GM18873 (cell line): ENCODE measurements at regions not wholly inside any gene's neighbourhood (a gene's known extent, or its start where the extent isn't known, plus 50 kb on each side); places are given as distances from the start of the nearest gene placed in this dataset.

Experiments used
- ATAC-seq: cut with Tn5 transposase; IDR thresholded peaks from one replicate; pipeline ENCODE4 v1.9.1; 2021; ENCODE audit warnings: mild to moderate bottlenecking, moderate library complexity, moderate number of reproducible peaks; ENCODE audit not compliant: unreplicated experiment, low FRiP score

DNA sequence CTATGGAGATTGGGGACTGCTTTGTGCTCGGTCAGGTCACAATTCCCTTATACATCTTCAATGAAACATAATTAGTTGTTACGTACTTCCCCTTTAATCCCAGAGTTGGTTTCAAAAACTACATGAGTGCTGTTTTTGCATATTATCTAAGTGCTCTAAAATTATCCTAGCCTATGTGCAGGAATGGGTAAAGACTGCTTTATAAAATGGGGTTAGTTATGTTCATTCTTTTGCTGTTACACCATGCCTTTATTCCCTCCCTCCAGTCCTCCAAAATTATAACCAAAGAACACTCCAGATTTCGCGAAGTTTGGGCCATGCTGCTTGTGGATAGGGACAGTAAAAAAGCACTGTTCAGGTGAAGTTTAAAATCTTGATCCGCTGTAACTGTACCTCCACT lies 173.9 kb upstream of the SNX7 start:
- ATAC-seq, result no peak

GRCh38 chr1:98482611-98483010 lies 178.9 kb upstream of the SNX7 start:
- no peak for ATAC-seq

DNA sequence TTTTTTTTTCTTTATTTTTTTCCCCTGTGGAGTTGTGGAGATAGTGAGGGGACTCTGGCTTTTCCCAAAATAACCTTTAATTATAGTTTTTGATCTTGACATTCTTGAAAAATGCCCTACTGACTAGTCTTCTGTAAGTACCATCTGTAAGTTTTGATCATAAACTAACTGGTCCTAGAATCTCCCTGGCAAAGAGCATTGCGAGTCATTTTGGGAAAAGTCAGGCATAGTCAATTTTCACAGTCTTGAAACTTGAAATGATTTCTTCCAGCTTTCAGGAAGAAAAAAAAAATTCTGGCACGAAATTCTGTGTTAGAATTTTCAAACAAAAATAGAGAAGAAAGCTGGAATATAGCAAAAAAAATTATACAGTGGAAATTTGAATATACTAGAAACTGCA lies 181.2 kb upstream of the SNX7 start:
- no peak for ATAC-seq

DNA sequence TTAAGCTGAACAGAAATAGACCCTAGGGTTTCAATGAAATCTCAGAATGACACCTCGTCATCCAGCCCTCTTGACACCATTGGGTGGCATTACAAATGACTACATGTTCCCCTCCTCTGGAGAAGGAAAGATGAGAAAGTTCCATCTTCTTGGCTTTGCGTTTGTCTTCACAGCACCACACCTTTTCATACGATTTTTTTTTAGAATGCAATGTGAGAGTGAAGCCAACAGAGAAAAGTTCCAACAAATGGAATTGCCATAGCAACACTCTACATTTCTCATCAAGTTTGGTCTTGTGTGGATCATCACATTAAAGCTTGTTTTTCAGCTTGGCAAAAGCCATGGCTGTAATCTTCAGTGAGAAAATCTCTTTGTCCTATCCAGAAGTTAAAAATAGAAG lies 183.4 kb upstream of the SNX7 start:
- no peak for ATAC-seq

GRCh38 chr1:98472878-98473277 lies 188.6 kb upstream of the SNX7 start:
- ATAC-seq, result no peak

- ATAC-seq, result no peak
These were observed 189.9 kb upstream of the SNX7 start for GRCh38 chr1:98471633-98472032.

DNA sequence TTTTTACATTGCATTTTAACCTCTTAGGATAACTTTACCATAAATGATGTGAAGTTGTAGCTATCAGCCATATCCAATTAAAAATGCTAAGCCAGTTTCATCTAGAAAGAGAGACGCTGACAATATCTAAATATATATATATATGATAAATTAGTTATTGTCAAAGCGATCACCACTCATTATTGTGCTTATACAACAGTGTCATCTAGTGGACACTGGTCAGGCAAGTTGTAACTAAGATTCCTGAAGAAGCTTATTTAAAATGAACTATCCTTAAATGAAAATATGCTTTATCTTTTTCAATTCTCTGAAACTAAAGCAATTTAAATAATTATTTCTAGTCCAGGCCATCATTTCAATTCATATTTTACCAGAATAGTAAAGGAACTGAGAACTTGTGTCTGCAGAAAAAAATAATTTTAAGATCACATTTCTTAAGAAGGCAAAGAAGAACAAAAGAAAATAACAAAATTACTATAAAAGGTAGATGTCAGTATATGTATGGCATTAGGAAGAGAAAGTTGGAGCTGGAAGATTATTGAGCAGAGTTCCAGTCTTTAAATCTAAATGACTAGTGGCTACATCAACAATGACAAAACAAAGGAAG lies 193.3 kb upstream of the SNX7 start:
- no peak for ATAC-seq

GRCh38 chr1:98467586-98467985 lies 193.9 kb upstream of the SNX7 start:
- no peak for ATAC-seq

DNA sequence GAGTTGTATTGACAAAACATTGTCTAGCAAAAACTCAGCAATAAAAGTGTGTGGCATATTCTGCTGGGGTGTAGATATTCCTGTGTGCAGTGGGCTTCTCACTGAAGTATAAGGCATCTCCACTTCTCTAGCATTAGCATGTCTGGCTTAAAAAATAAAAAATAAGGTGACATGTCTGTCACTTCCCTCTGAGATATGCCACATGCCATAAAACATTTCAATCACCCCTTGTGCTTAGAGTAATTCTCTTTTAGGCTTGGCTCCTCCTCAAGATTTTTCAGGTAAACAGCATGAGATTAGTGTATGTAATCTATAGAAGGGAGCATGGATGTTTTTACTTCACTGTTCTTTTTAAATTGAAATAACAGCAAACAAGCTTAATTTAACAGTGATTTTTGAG lies 194.4 kb upstream of the SNX7 start:
- ATAC-seq, result no peak

DNA sequence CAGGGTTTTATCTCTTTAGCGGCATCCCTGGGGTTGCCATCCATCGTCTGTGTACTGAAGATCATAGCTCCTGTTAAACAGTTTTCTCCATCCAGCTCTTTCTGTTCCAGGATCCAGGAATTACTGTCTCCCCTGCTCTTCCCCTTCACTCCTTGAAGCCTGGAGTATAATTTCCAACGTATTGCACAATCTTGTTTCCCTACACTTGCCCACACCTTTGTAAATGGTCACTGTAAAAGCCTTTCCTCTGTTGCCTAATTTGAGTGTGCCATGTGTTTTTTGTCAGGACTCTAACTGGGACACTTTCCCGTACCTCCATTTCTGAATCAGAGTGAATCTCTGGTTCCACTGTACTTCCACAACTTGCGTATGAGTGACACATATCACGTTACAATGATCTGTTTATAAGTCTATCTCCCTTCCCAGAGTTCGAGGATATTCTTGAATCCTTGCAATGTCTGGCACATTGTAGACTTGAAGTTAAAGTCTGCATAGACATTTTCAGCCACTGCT lies 199.6 kb upstream of the SNX7 start:
- no peak for ATAC-seq

DNA sequence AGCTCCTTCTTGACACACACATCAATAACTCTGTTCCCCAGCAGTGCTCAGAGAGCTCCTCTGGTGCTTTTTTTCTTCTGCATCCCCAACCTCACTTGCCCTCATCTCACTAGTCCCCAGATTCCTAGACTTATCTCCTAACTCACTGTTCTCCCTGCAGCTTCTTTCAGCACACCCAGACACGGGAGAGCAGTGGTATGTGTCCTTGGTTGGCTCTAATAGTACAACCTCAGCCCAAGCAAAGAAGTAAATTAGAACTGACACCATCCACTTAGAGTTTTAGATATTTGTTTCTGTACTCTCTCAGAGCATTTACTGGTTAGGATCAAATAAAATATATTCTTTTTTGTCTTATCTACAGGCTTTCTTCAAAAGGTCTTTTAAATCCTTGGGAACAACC lies 201.4 kb upstream of the SNX7 start:
- ATAC-seq, result no peak

- no peak for ATAC-seq
These were observed 202.0 kb upstream of the SNX7 start for GRCh38 chr1:98459486-98459870.

DNA sequence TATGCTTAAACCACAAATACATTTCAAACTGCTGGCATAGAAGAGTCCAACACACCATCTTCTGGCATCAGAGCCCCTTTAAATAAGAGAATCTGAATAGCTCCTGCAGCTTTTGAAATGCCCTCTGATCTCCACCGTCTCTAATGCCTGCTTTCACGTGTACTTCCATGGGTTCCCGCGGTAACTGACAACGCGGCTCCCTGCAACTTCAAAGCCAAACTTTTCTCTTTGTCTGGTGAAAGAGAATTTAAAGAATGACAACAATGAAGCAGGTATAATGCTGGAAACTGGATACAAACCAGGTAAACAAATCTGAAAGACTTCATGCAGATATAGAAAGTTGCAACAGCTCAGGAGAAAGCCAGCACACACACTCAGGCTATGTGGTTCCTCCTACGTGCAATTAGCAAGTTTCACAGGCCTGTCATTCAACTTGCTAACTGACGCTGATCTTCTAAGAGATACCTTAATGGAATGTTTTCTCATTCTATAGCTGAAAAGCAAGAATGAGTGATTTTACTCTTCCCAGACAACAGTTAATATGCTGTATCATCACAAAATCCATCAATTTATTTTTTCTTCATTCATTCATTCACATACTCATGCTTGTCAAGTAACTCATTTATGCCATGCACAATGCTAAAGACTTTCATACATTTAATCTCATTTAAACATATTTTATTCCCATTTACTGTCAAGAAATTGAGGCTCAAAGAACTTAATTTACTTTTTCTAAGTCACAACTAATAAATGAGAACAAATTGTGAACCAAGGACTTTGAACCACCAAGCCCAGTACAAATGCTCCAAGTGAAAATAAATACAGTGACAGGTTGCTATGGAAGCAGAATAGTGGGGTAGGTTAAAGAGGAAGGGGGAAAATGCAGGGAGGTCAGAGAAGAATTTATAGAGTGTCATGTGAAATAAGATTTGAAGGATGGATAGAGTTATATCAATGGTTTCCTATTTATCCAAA lies 202.7 kb upstream of the SNX7 start:
- no peak for ATAC-seq

- ATAC-seq, result no peak
These were observed 204.3 kb upstream of the SNX7 start for GRCh38 chr1:98457248-98457647.

GRCh38 chr1:98454666-98455065 lies 206.9 kb upstream of the SNX7 start:
- no peak for ATAC-seq

DNA sequence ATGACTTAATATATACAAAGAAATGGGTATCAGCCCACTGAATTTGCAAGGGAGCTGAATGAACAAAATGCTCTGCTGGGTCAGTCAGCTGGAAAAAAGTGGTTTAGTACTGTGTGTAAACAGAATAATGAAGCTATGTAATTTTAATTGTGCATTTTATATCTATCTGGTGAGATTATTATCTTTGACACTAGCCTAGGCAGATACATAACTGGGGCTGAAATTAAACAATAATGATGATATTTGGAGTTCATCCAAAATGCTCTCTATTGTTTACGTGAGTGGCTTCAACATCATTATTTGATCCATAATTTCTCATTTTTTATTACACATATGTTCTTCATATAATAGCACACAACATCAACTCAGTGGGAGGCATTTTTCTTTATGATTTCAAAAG lies 208.5 kb upstream of the SNX7 start:
- no peak for ATAC-seq

DNA sequence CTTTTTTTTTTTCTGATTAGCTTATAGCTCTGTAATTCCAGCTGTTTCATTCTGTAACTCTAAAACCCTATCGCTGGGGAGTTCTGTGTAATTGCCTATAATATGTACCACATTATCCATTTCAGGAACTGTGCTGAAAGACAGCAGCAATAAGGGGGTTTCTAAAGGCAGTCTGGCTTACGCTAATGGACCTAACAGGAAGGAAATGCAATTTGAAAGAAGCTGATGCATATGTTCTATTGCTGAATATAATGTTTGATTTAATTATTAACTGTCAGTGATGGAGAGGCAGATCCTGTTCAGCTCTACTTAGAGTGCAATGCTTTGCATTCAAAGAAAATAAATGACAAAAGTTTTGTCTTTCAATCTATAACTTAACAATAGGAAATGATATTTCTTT lies 209.4 kb upstream of the SNX7 start:
- peak; percentile 78 for ATAC-seq

DNA sequence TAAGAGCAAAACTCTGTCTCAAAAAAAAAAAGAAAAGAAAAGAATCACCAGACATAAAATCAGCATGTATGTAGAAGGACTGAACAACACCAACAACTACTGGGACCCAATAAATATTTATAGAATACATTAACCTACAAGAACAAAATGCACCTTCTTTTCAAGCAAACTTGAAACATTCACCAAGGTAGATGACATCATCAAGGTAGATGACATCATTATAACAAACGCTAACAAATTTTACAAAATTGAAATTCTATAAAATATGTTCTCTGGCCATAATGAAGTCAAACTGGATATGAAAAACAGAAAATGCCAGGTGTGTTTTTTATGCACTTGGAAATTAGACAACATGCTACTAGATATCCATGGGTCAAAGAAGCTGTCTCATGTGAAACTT lies 220.2 kb upstream of the SNX7 start:
- ATAC-seq, result no peak

GRCh38 chr1:98439471-98439870 lies 222.1 kb upstream of the SNX7 start:
- ATAC-seq, result no peak

GRCh38 chr1:98437540-98437939 lies 224.0 kb upstream of the SNX7 start:
- no peak for ATAC-seq

- no peak for ATAC-seq
These were observed 224.5 kb upstream of the SNX7 start for GRCh38 chr1:98437011-98437410.

DNA sequence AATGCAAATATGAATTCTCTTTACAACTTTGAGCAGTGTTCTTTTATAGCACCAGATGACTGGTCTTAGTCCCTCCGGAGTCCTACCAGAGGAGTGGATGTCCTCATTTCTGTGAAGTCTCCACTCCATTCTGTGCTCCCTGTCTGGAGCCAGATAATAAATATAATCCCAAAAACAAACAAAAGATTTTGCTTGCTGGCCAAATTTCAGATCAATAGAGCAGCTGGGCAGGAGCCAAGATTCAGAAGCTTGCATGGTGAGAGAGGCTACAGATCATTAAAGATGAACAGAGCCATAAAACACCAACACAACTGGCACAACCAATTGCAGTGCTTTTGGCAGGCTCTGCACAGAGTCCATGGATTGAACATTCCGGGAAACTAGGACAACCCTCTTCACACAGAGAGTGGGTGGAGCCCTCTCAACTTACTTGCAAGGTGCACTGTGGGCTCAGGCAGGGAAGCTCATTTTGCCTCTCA lies 231.5 kb upstream of the SNX7 start:
- ATAC-seq, result no peak
